Cardiac muscle cell (in vitro differentiated cells and primary cell): ENCODE measurements at regions not wholly inside any gene's neighbourhood (a gene's known extent, or its start where the extent isn't known, plus 50 kb on each side); places are given as distances from the start of the nearest gene placed in this dataset.
"Not testable (repeated sequence)": the region's sequence is repeated elsewhere in the genome, so short reads cannot be mapped to it uniquely, and the experiment has no call there.

Source experiments
- DNase-seq, 2 donors: peaks; one replicate each; pipeline versions ENCODE4 v3.0.0 to v3.0.0-alpha.2; 2010 to 2017; ENCODE audit warnings: low read depth in 1 of 2, low spot score in 1 of 2
- H3K27ac ChIP-seq: fragments of 200-600 bp; sonication (generic); 2 replicates; pipeline ENCODE4 v1.5.1; 2016
- H3K27me3 ChIP-seq: fragments of 200-600 bp; sonication (generic); 2 replicates; pipeline ENCODE4 v1.6.0; 2016; ENCODE audit warnings: control low read depth
- H3K36me3 ChIP-seq: fragments of 200-600 bp; sonication (generic); 2 replicates; pipeline ENCODE4 v1.5.1; 2016; ENCODE audit warnings: control low read depth
- H3K4me1 ChIP-seq: fragments of 200-600 bp; sonication (generic); 2 replicates; pipeline ENCODE4 v1.8.1; 2017; ENCODE audit warnings: low read depth, mild to moderate bottlenecking, mixed run types
- H3K4me3 ChIP-seq: fragments of 200-600 bp; sonication (generic); 2 replicates; pipeline ENCODE4 v1.5.1; 2016; ENCODE audit warnings: mild to moderate bottlenecking
- H3K9me3 ChIP-seq: fragments of 200-600 bp; sonication (generic); 2 replicates; pipeline ENCODE4 v1.5.1; 2017; ENCODE audit warnings: low read depth, mild to moderate bottlenecking, control low read depth
- TF ChIP-seq, protein P1 (sequence below): IDR thresholded peaks from 2 replicates; pipeline ENCODE4 v1.5.1; 2012; ENCODE audit warnings: low read depth, mild to moderate bottlenecking, low read length

DNA sequence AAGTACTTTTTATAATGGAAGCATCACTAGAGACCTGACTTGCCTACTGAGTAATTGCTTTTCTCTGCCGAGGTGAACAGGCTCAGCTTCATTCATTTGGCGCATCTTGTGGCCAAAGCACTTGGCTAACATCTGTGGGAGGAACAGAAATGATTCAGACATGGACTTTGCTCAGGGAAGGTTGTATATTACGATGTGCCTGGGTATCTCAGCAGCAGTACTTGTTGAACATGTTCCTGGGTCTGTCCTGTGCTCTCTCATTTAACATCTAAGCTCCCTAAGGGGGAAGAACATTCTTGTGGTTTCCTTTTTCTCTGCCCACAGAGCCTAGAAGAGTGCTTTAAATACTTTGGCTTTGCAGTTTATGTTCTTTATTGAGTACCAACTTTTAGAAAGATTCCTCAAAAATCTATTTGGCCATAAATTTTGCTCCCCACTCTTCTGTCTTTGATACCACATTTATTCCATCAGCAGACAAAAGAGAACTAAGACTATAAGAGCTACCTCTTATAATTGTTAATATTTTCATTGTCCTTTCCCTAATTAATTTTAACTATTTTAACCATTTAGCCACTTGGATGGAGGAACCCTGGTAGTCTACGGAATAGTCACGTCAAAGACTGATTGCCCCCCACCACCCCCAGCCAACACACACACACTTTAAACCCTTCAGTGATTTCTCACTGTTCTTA, 101.2 kb upstream of the EGLN3 start:
- TF ChIP-seq, protein P1, sequence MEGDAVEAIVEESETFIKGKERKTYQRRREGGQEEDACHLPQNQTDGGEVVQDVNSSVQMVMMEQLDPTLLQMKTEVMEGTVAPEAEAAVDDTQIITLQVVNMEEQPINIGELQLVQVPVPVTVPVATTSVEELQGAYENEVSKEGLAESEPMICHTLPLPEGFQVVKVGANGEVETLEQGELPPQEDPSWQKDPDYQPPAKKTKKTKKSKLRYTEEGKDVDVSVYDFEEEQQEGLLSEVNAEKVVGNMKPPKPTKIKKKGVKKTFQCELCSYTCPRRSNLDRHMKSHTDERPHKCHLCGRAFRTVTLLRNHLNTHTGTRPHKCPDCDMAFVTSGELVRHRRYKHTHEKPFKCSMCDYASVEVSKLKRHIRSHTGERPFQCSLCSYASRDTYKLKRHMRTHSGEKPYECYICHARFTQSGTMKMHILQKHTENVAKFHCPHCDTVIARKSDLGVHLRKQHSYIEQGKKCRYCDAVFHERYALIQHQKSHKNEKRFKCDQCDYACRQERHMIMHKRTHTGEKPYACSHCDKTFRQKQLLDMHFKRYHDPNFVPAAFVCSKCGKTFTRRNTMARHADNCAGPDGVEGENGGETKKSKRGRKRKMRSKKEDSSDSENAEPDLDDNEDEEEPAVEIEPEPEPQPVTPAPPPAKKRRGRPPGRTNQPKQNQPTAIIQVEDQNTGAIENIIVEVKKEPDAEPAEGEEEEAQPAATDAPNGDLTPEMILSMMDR: no peak
- DNase-seq: peak in 1 of 2 donors; percentile 82
- H3K27ac ChIP-seq: no peak overlapping the region
- H3K4me3 ChIP-seq: no peak overlapping the region
- H3K36me3 ChIP-seq: no peaks in the 10 kb centered on the region
- H3K4me1 ChIP-seq: peaks cover 2% of the 10 kb centered on the region
- H3K9me3 ChIP-seq: no peaks in the 10 kb centered on the region
- H3K27me3 ChIP-seq: no peaks in the 10 kb centered on the region

DNA sequence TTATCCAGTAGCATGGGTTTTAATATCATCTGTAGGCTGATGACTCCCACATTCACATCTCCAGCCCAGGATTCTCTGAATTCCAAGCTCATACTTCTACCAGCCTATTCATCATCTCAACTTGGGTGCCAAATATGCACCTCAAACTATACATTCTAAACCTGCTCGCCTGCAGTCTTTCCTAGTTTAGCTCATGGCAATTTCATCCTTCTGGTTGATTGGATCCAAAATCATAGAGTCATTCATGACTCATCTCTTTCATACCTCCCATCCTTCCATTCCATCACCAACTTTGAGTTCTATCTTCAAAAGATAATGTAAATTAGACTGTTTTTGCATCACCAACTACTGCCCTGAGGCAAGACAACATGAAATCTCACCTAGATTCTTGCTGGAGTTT, 99.7 kb upstream of the EGLN3 start:
- no peaks in the 10 kb centered on the region for H3K27me3 ChIP-seq
- H3K36me3 ChIP-seq: no peaks in the 10 kb centered on the region
- no peaks in the 10 kb centered on the region for H3K9me3 ChIP-seq
- peaks cover 2% of the 10 kb centered on the region for H3K4me1 ChIP-seq
- DNase-seq: no peak
- H3K4me3 ChIP-seq: no peak overlapping the region
- H3K27ac ChIP-seq: no peak overlapping the region
- TF ChIP-seq, protein P1: no peak

DNA sequence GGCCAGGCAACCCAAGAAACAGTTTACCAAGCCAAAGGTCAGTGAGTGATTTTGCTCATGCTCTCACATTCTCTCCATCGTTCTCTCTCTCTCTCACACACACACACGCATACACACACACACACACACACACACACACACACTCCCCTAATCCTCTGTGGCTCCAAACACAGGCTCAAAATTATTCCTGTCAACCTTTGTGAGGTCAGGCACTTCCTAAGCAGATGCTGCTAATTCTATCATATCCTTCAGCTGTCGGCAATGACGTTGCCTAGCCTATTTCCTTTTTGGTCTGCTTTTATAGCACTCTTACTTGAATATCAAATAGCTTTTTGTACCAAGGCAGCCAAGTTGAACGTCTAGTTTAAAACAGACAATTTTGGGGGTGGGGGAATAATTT, 98.9 kb upstream of the EGLN3 start:
- Histone ChIP-seq H3K9me3 (no peaks in the 10 kb centered on the region), H3K36me3 (no peaks in the 10 kb centered on the region), H3K27me3 (no peaks in the 10 kb centered on the region), H3K27ac (no peak overlapping the region), H3K4me3 (no peak overlapping the region), H3K4me1 (no peaks in the 10 kb centered on the region)
- TF ChIP-seq, protein P1: no peak
- DNase-seq: no peak

DNA sequence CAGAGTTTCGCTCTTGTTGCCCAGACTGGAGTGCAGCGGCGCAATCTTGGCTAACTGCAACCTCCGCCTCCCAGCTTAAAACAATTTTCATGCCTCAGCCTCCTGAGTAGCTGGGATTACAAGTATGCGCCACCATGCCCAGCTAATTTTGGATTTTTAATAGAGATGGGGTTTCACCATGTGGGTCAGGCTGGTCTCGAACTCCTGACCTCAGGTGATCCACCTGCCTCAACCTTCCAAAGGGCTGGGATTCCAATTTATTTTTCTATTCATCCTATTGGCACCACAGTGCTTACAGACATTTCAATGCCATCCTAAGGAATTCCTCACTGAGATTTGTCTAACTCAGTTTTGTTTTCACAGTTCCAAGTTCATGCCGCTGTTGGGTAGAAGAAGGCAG, 98.3 kb upstream of the EGLN3 start:
- H3K4me3 ChIP-seq, H3K36me3 ChIP-seq, DNase-seq, H3K27me3 ChIP-seq, H3K4me1 ChIP-seq, H3K9me3 ChIP-seq, H3K27ac ChIP-seq: not testable (repeated sequence)

DNA sequence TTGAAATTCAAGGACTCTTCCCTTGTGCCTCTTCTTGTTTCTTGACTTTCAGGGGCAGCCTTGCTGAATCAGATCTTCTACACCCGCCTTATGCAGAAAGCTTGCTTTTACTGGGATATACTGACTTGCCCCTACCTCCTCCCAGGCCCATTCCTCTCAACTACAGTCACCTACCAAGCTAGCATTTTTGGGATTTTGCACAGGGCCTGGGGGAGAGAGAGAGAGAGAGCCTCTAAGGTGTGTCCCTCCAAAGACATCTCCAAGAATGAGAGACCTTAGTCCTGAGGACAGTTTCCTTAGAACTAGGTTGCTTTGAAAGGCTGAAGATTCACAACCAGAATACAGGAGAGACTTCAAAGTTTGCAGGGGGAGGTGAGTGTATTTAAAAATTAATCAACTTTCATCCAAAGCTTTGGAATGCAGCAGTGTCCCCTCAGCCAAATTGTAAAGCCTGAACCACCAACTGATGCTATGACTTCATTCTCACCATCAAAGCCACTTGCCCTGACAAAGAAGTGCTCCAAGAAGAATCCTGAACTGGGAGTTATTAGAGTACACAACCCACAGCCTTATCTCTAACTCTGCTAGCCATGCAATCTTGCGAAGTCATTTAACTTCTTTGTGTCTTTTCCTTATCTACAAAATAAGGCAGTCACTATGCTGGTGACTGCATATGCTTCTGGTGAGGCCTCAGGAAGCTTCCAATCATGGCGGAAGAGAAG, 96.1 kb upstream of the EGLN3 start:
- no peak overlapping the region for H3K4me3 ChIP-seq
- no peak for DNase-seq
- no peak overlapping the region for H3K27ac ChIP-seq
- no peaks in the 10 kb centered on the region for H3K27me3 ChIP-seq
- no peaks in the 10 kb centered on the region for H3K4me1 ChIP-seq
- H3K36me3 ChIP-seq: no peaks in the 10 kb centered on the region
- H3K9me3 ChIP-seq: no peaks in the 10 kb centered on the region
- TF ChIP-seq, protein P1: no peak

DNA sequence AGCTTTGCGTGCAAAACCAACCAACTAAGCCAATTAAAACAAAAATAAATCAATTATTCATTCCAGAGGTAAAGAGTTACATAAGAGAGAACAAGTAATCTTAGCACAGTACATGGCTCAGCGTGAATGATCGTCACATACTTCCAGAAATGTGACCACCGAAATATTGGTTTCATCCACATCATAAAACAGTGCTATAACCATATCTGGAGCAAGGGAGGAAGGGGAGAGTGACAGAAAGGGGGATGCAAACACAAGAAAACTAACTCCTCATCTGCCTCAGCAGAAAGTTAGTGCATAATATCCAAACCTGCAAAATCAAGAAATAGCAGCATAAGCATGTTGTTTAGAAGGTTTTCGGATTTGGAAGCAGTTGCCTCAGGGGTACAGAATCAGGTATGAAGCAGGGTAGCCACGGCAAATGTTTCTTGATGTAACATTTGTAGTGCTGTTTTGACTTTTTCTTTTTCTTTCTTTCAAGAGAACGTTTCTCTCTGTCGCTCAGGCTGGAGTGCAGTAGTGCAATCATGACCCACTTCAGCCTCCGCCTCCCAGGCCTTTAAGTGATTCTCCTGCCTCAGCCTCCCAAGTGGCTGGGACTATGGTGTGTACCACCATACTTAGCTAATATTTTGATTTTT, 93.9 kb upstream of the EGLN3 start:
- DNase-seq: no peak
- Histone ChIP-seq H3K4me1 (no peaks in the 10 kb centered on the region), H3K36me3 (no peaks in the 10 kb centered on the region), H3K9me3 (no peaks in the 10 kb centered on the region), H3K27ac (no peak overlapping the region), H3K4me3 (no peak overlapping the region), H3K27me3 (no peaks in the 10 kb centered on the region)
- TF ChIP-seq, protein P1: no peak
